Kidney (tissue), 13 donors: ENCODE measurements at regions not wholly inside any gene's neighbourhood (a gene's known extent, or its start where the extent isn't known, plus 50 kb on each side); places are given as distances from the start of the nearest gene placed in this dataset.
"Not testable (repeated sequence)": the region's sequence is repeated elsewhere in the genome, so short reads cannot be mapped to it uniquely, and the experiment has no call there.

Experiments used
- DNase-seq, 5 donors: peaks; one replicate each; pipeline ENCODE4 v3.0.0-alpha.2; 2013 to 2020
- FAIRE-seq: peaks from 2 replicates; lab custom pipeline; 2012; peaks lifted over from hg19 to GRCh38; lab: Jason Lieb, UNC
- H3K27ac ChIP-seq, 2 donors: one replicate each; pipeline ENCODE4 v1.7.0; 2013; ENCODE audit warnings: low read depth in 2 of 2, low read length in 2 of 2, inconsistent platforms in 1 of 2
- H3K27me3 ChIP-seq: one replicate; pipeline ENCODE4 v1.7.1; 2013; ENCODE audit warnings: low read length, inconsistent platforms; ENCODE audit not compliant: control insufficient read depth, insufficient read depth
- H3K36me3 ChIP-seq, 3 donors: one replicate each; pipeline versions ENCODE4 v1.7.0 to v1.7.1; 2013; ENCODE audit warnings: low read length in 3 of 3, control low read depth in 1 of 3, inconsistent platforms in 1 of 3; ENCODE audit not compliant: insufficient read depth in 3 of 3, control insufficient read depth in 2 of 3
- H3K4me1 ChIP-seq, 3 donors: one replicate each; pipeline versions ENCODE4 v1.7.0 to v1.7.1; 2013; ENCODE audit warnings: low read length in 3 of 3, inconsistent platforms in 1 of 3, low read depth in 1 of 3; ENCODE audit not compliant: control insufficient read depth in 2 of 3, insufficient read depth in 2 of 3
- H3K4me3 ChIP-seq, 3 donors: one replicate each; pipeline versions ENCODE4 v1.7.0 to v1.8.1; 2013; ENCODE audit warnings: low read length in 3 of 3, control low read depth in 1 of 3, inconsistent platforms in 1 of 3
- H3K9ac ChIP-seq, 3 donors: one replicate each; pipeline versions ENCODE4 v1.7.0 to v1.7.1; 2013; ENCODE audit warnings: low read length in 3 of 3, control low read depth in 1 of 3, inconsistent platforms in 1 of 3
- H3K9me3 ChIP-seq, 3 donors: one replicate each; pipeline versions ENCODE4 v1.7.0 to v1.7.1; 2013; ENCODE audit warnings: low read length in 3 of 3, control low read depth in 1 of 3, inconsistent platforms in 1 of 3; ENCODE audit not compliant: control insufficient read depth in 2 of 3, insufficient read depth in 1 of 3
- intact Hi-C: fragments of 100-400 bp; cut with DNase I; formaldehyde crosslinking; loops from one replicate; pipeline ENCODE4 v1.11.1; 2022
- TF ChIP-seq, protein P1 (sequence below): IDR thresholded peaks from 3 replicates; pipeline ENCODE4 v1.5.1; 2012; ENCODE audit warnings: mild to moderate bottlenecking, moderate library complexity, borderline replicate concordance; ENCODE audit not compliant: insufficient read depth; ENCODE audit errors: extremely low read depth
- donor health status: control.
- donor health status: control.
- donor health status: control.
- donor health status: control.
- donor health status: control.
- donor health status: DM: yes; HTN: yes; CAD: no.
- donor health status: Normal renal cell carcinoma (clear cell type).

DNA sequence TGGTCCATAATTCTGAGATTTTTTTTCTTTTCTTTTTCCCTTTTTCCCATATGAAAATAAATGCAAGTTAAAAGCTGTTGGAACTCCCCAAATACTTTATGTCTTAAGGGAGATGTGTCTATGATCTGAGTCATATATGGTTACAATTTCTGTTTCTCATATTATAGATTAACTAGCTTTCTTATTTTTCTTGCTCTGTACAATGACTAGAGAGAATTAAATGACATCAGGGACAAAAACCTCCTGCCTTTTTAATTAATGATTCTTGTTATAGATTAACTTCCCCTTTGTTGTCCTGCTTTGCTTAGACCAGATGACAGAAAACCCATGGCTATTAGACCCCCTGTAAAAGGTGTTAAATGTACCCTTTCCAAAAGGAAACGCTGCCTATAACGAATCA is 643.9 kb upstream of the NXPH2 start:
- Histone ChIP-seq H3K27ac (no peak overlapping the region), H3K9ac (no peak overlapping the region), H3K4me3 (no peak overlapping the region), H3K36me3 (no peaks in the 10 kb centered on the region), H3K9me3 (no peaks in the 10 kb centered on the region), H3K27me3 (no peaks in the 10 kb centered on the region), H3K4me1 (no peaks in the 10 kb centered on the region)
- DNase-seq (no peak), FAIRE-seq (no peak)
- intact Hi-C loops = no loop called here
- TF ChIP-seq, protein P1, sequence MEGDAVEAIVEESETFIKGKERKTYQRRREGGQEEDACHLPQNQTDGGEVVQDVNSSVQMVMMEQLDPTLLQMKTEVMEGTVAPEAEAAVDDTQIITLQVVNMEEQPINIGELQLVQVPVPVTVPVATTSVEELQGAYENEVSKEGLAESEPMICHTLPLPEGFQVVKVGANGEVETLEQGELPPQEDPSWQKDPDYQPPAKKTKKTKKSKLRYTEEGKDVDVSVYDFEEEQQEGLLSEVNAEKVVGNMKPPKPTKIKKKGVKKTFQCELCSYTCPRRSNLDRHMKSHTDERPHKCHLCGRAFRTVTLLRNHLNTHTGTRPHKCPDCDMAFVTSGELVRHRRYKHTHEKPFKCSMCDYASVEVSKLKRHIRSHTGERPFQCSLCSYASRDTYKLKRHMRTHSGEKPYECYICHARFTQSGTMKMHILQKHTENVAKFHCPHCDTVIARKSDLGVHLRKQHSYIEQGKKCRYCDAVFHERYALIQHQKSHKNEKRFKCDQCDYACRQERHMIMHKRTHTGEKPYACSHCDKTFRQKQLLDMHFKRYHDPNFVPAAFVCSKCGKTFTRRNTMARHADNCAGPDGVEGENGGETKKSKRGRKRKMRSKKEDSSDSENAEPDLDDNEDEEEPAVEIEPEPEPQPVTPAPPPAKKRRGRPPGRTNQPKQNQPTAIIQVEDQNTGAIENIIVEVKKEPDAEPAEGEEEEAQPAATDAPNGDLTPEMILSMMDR = no peak

DNA sequence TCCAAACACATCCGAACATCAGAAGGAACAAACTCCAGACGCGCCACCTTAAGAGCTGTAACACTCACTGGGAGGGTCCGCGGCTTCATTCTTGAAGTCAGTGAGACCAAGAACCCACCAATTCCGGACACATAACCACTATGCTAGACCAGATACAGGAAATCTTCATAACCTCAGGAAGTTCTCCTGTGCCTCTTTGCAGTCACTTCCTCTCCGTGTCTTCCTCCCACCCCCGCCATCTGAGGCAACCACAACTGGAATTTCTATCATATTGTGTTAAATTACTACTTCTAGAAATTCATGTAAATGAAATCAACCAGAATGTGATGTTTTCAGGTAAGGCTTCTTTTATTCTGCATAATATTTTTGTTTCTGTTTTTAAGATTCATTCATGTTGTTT is 631.0 kb upstream of the NXPH2 start:
- TF ChIP-seq, protein P1 = no peak
- peaks cover 0 to 3% (median 0%) of the 10 kb centered on the region in 3 donors for H3K9me3 ChIP-seq
- H3K4me3 ChIP-seq = no peak overlapping the region
- DNase-seq (no peak), FAIRE-seq (no peak)
- no peak overlapping the region for H3K27ac ChIP-seq
- no peak overlapping the region for H3K9ac ChIP-seq
- H3K4me1 ChIP-seq = no peaks in the 10 kb centered on the region
- intact Hi-C loops = no loop called here
- H3K36me3 ChIP-seq = no peaks in the 10 kb centered on the region
- no peaks in the 10 kb centered on the region for H3K27me3 ChIP-seq

DNA sequence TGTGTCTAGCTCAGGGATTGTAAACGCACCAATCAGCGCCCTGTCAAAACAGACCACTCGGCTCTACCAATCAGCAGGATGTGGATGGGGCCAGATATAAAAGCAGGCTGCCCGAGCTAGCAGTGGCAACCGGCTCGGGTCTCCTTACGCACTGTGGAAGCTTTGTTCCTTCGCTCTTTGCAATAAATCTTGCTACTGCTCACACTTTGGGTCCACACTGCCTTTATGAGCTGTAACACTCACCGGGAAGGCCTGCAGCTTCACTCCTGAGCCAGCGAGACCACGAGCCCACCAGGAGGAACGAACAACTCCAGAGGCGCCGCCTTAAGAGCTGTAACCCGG is 630.6 kb upstream of the NXPH2 start:
- intact Hi-C loops, H3K9ac ChIP-seq, H3K27ac ChIP-seq, H3K27me3 ChIP-seq, H3K4me1 ChIP-seq, H3K4me3 ChIP-seq, FAIRE-seq, H3K36me3 ChIP-seq, H3K9me3 ChIP-seq, DNase-seq: not testable (repeated sequence)

DNA sequence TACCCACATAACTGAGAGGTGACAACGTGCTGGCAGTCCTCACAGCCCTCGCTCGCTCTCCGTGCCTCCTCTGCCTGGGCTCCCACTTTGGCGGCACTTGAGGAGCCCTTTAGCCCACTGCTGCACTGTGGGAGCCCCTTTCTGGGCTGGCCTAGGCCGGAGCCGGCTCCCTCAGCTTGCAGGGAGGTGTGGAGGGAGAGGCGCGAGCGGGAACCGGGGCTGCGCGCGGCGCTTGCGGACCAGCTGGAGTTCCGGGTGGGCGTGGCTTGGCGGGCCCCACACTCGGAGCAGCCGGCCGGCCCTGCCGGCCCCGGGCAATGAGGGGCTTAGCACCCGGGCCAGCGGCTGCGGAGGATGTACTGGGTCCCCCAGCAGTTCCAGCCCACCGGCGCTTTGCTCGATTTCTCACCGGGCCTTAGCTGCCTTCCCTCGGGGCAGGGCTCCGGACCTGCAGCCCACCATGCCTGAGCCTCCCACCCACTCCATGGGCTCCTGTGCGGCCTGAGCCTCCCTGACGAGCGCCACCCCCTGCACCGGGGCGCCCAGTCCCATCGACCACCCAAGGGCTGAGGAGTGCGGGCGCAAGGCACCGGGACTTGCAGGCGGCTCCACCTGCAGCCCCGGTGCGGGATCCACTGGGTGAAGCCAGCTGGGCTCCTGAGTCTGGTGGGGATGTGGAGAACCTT is 630.1 kb upstream of the NXPH2 start:
- peak in 1 of 5 donors; percentile 57 for DNase-seq
- H3K27ac ChIP-seq, intact Hi-C loops, H3K4me3 ChIP-seq, H3K9ac ChIP-seq, FAIRE-seq, H3K36me3 ChIP-seq, H3K4me1 ChIP-seq, H3K27me3 ChIP-seq, H3K9me3 ChIP-seq: not testable (repeated sequence)
